PC-3 (cell line): ENCODE measurements at regions not wholly inside any gene's neighbourhood (a gene's known extent, or its start where the extent isn't known, plus 50 kb on each side); places are given as distances from the start of the nearest gene placed in this dataset.

Experiments
- ATAC-seq: fragments of 200-7000 bp; cut with Tn5 transposase; 2 replicates; pipeline ENCODE4 v1.9.1; 2020; ENCODE audit warnings: mild to moderate bottlenecking, moderate library complexity
- BruUV-seq: library from RNA; stranded (reverse); fragments of 400-500 nt; replicated peaks from 2 replicates; lab custom pipeline; 2021; lab: Mats Ljungman, UMichigan
- CTCF ChIA-PET: fragments of 300-600 bp; sonication (Branson Sonifier 250); formaldehyde crosslinking; loops from one replicate; lab custom pipeline; 2022; ENCODE audit warnings: antibody characterized with exemption; lab: Charles Lee
- POLR2A ChIA-PET: fragments of 300-600 bp; sonication (Branson Sonifier 250); formaldehyde crosslinking; loops from one replicate; lab custom pipeline; 2022; ENCODE audit warnings: antibody characterized with exemption; ENCODE audit not compliant: unreplicated experiment; lab: Charles Lee
- DNase-seq: peaks from one replicate; pipeline ENCODE4 v3.0.0-alpha.2; 2015
- H2AFZ ChIP-seq: fragments of 300-600 bp; sonication (generic); 2 replicates; pipeline ENCODE4 v1.6.0; 2016; ENCODE audit warnings: antibody characterized with exemption, low read length
- H3F3A ChIP-seq: fragments of 300-600 bp; sonication (generic); one replicate; pipeline ENCODE4 v1.6.0; 2017; ENCODE audit warnings: antibody characterized with exemption, low read length, control low read depth, mild to moderate bottlenecking; ENCODE audit not compliant: unreplicated experiment
- H3K27ac ChIP-seq: fragments of 300-600 bp; sonication (generic); 2 replicates; pipeline ENCODE4 v1.5.1; 2016; ENCODE audit warnings: mild to moderate bottlenecking, low read length
- H3K27me3 ChIP-seq: fragments of 300-600 bp; sonication (generic); 2 replicates; pipeline ENCODE4 v1.6.1; 2016; ENCODE audit warnings: low read length, mixed read lengths
- H3K36me3 ChIP-seq: fragments of 300-600 bp; sonication (generic); 2 replicates; pipeline ENCODE4 v1.6.1; 2016; ENCODE audit warnings: low read depth, mixed run types, low read length, mixed read lengths
- H3K4me1 ChIP-seq: fragments of 300-600 bp; sonication (generic); 2 replicates; pipeline ENCODE4 v1.5.1; 2016; ENCODE audit warnings: low read length; ENCODE audit not compliant: insufficient read depth
- H3K4me2 ChIP-seq: fragments of 300-600 bp; sonication (generic); 2 replicates; pipeline ENCODE4 v1.6.0; 2016; ENCODE audit warnings: low read length
- H3K4me3 ChIP-seq: fragments of 300-600 bp; sonication (generic); 2 replicates; pipeline ENCODE4 v1.5.1; 2016; ENCODE audit warnings: mild to moderate bottlenecking, low read length, mixed read lengths
- H3K79me2 ChIP-seq: fragments of 300-600 bp; sonication (generic); 2 replicates; pipeline ENCODE4 v1.6.1; 2017; ENCODE audit warnings: low read length, mixed read lengths
- H3K9ac ChIP-seq: fragments of 300-600 bp; sonication (generic); 2 replicates; pipeline ENCODE4 v1.6.0; 2016; ENCODE audit warnings: mild to moderate bottlenecking, low read length
- H3K9me2 ChIP-seq: fragments of 300-600 bp; sonication (generic); replicated peaks from 2 replicates; pipeline ENCODE4 v1.6.1; 2016; ENCODE audit warnings: mixed run types, low read length, mixed read lengths
- H3K9me3 ChIP-seq: fragments of 300-600 bp; sonication (generic); 2 replicates; pipeline ENCODE4 v1.6.1; 2016; ENCODE audit warnings: low read length, mixed read lengths
- H4K20me1 ChIP-seq: fragments of 300-600 bp; sonication (generic); 2 replicates; pipeline ENCODE4 v1.6.1; 2016; ENCODE audit warnings: low read length, mixed read lengths
- CTCF ChIP-seq: fragments of 300-600 bp; sonication (generic); conservative IDR thresholded peaks from 2 replicates; pipeline ENCODE4 v1.5.1; 2017; ENCODE audit warnings: antibody characterized with exemption, low read depth, mild to moderate bottlenecking, low read length
- EZH2 ChIP-seq: fragments of 300-600 bp; sonication (generic); IDR thresholded peaks from one replicate; pipeline ENCODE4 v1.6.1; 2017; ENCODE audit warnings: antibody characterized with exemption, mild to moderate bottlenecking, low read length; ENCODE audit not compliant: unreplicated experiment
- EZH2phosphoT487 ChIP-seq: fragments of 300-600 bp; sonication (generic); IDR thresholded peaks from 2 replicates; pipeline ENCODE4 v1.6.1; 2018; ENCODE audit warnings: mild to moderate bottlenecking, antibody characterized with exemption, low read length, borderline replicate concordance
- intact Hi-C: fragments of 100-400 bp; cut with micrococcal nuclease; formaldehyde crosslinking; loops from 2 replicates; pipeline ENCODE4 v1.9.0; 2023

DNA sequence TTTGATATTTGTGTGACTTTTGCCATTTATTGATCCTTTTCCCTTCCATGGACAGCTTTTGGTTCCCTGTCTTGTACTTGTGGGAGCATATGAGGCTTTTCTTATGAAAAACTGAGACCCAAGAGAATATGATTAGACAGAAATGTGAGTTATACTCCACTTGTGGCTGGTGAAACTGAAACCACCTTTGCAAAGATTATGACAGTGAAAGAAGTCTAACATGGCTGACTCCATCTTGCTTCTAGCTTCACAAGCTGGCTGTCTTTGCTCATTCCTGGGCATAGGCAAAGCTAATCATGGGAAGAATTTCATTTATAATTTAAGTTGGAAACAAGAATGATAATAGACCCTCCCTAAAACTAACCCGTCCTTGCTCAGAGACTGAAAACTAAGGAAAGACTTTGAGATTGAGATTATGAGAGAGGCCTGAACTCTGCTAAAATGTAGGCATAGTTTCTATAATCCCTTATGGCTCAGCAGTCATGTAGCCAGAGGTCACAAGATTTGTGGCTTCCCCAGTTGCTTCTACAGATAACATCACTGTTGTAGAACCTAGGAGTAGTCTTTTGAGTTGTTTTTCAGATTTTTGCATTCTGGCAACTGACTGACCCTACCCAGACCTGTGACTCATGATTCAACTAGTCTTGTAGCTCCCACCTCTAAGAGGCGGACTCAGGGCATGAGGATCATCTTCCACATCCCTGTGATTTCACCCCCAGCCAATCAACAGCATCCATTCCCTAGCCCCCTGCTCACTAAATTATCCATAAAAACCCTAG lies 50.9 kb upstream of the CD2AP start:
- no peak for ATAC-seq
- BruUV-seq = no TSS peak

DNA sequence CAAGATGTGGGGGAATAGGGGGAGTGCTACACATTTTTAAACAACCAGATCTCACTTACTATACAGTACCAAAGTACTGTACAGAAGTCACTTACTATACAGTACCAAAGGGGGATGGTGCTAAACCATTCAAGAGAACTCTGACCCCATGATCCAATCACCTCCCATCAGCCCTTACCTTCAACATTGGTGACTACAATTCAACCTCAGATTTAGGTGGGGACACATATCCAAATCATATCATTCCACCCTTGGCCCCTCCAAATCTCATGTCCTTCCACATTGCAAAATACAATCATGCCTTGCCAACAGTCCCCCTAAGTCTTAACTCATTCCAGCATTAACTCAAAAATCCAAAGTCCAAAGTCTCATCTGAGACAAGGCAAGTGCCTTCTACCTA lies 49.9 kb upstream of the CD2AP start:
- Histone ChIP-seq H3K27me3 (no peaks in the 10 kb centered on the region), H3F3A (no peaks in the 10 kb centered on the region), H3K9me2 (no peaks in the 10 kb centered on the region), H3K4me2 (no peak overlapping the region), H3K27ac (no peak overlapping the region), H3K9ac (no peak overlapping the region), H2AFZ (no peak overlapping the region), H3K4me3 (no peak overlapping the region), H3K4me1 (peaks cover 11% of the 10 kb centered on the region), H3K9me3 (no peaks in the 10 kb centered on the region), H4K20me1 (no peaks in the 10 kb centered on the region), H3K79me2 (no peaks in the 10 kb centered on the region), H3K36me3 (no peaks in the 10 kb centered on the region)
- intact Hi-C loops = no loop called here
- BruUV-seq = no TSS peak
- no peak for DNase-seq
- CTCF ChIA-PET = no interaction called here
- TF ChIP-seq EZH2 (no peak), EZH2phosphoT487 (no peak), CTCF (no peak)
- POLR2A ChIA-PET = no interaction called here
- no peak for ATAC-seq

More for the DNA sequence above, 50.9 kb upstream of the CD2AP start:
- TF ChIP-seq EZH2 (no peak), CTCF (no peak), EZH2phosphoT487 (no peak)
- no peak overlapping the region for H3K4me2 ChIP-seq
- no peak overlapping the region for H3K4me3 ChIP-seq
- ChIA-PET CTCF (no interaction called here), POLR2A (no interaction called here)
- no peaks in the 10 kb centered on the region for H3K36me3 ChIP-seq
- H3K79me2 ChIP-seq = no peaks in the 10 kb centered on the region
- intact Hi-C loops = no loop called here
- H3F3A ChIP-seq = no peaks in the 10 kb centered on the region
- peaks cover 15% of the 10 kb centered on the region for H3K4me1 ChIP-seq
- no peaks in the 10 kb centered on the region for H4K20me1 ChIP-seq
- no peaks in the 10 kb centered on the region for H3K9me2 ChIP-seq
- H3K9ac ChIP-seq = no peak overlapping the region
- H3K9me3 ChIP-seq = no peaks in the 10 kb centered on the region
- DNase-seq = no peak
- no peaks in the 10 kb centered on the region for H3K27me3 ChIP-seq
- no peak overlapping the region for H3K27ac ChIP-seq
- no peak overlapping the region for H2AFZ ChIP-seq
